Ascending aorta (tissue), 2 donors: ENCODE measurements at regions not wholly inside any gene's neighbourhood (a gene's known extent, or its start where the extent isn't known, plus 50 kb on each side); places are given as distances from the start of the nearest gene placed in this dataset.
A peak's percentile ranks its signal among the peaks of the same experiment; 100 is the strongest.
"Not testable (repeated sequence)": the region's sequence is repeated elsewhere in the genome, so short reads cannot be mapped to it uniquely, and the experiment has no call there.

Source experiments
- DNase-seq, 2 donors: peaks; one replicate each; pipeline ENCODE4 v3.0.0-alpha.2; 2019; ENCODE audit warnings: low spot score in 2 of 2
- H3K27ac ChIP-seq, 2 donors: fragments of 200-600 bp; sonication (generic); one replicate each; pipeline ENCODE4 v1.5.1; 2016 to 2017; ENCODE audit warnings: mild to moderate bottlenecking in 1 of 2
- H3K27me3 ChIP-seq: fragments of 200-600 bp; sonication (generic); one replicate; pipeline ENCODE4 v1.5.1; 2017
- H3K36me3 ChIP-seq, 2 donors: fragments of 200-600 bp; sonication (generic); one replicate each; pipeline ENCODE4 v1.5.1; 2016
- H3K4me1 ChIP-seq, 2 donors: fragments of 200-600 bp; sonication (generic); one replicate each; pipeline ENCODE4 v1.5.1; 2016 to 2017; ENCODE audit warnings: mild to moderate bottlenecking in 1 of 2
- H3K4me3 ChIP-seq, 2 donors: fragments of 200-600 bp; sonication (generic); one replicate each; pipeline ENCODE4 v1.5.1; 2016 to 2017; ENCODE audit warnings: mild to moderate bottlenecking in 1 of 2
- H3K9me3 ChIP-seq, 2 donors: fragments of 200-600 bp; sonication (generic); one replicate each; pipeline ENCODE4 v1.5.1; 2016
- CTCF ChIP-seq, 3 experiments: fragments of 200-600 bp in 2 of 3; fragments of 450-650 bp in 1 of 3; sonication (generic) in 2 of 3; IDR thresholded peaks; one replicate each; pipeline ENCODE4 v1.5.1; 2016 to 2019; ENCODE audit warnings: antibody characterized with exemption in 3 of 3, mild to moderate bottlenecking in 1 of 3, moderate library complexity in 1 of 3
- intact Hi-C: fragments of 100-400 bp; cut with DNase I; formaldehyde crosslinking; loops from one replicate; pipeline ENCODE4 v1.15.1; 2023

GRCh38 chr6:113015249-113015648 lies 668.1 kb downstream of the RFPL4B start:
- Histone ChIP-seq H3K27me3 (no peaks in the 10 kb centered on the region), H3K4me1 (peaks cover 0 to 13% of the 10 kb centered on the region in 2 donors), H3K4me3 (no peak overlapping the region), H3K9me3 (no peaks in the 10 kb centered on the region), H3K36me3 (no peaks in the 10 kb centered on the region), H3K27ac (peak overlapping the region in 1 of 2 donors; percentile 40)
- no peak for TF ChIP-seq CTCF (IDR thresholded peaks at IDR 0.05)
- no peak for DNase-seq
- intact Hi-C loops: no loop called here

- intact Hi-C loops: no loop called here
- Histone ChIP-seq H3K27ac (no peak overlapping the region), H3K4me3 (no peak overlapping the region), H3K9me3 (no peaks in the 10 kb centered on the region), H3K4me1 (peaks cover 0 to 9% of the 10 kb centered on the region in 2 donors), H3K27me3 (no peaks in the 10 kb centered on the region), H3K36me3 (no peaks in the 10 kb centered on the region)
- TF ChIP-seq CTCF (IDR thresholded peaks at IDR 0.05): no peak
- DNase-seq: no peak
These were observed 670.2 kb downstream of the RFPL4B start for GRCh38 chr6:113017353-113017752.

GRCh38 chr6:113018351-113019151 lies 671.4 kb downstream of the RFPL4B start:
- intact Hi-C loops: loop anchor here (2.0 kb wide), 1 partner anchor 840 kb away; no protein-coding TSS in a partner anchor
- Histone ChIP-seq H3K27me3 (no peaks in the 10 kb centered on the region), H3K4me1 (peaks cover 0 to 9% of the 10 kb centered on the region in 2 donors), H3K4me3 (no peak overlapping the region), H3K36me3 (no peaks in the 10 kb centered on the region), H3K9me3 (no peaks in the 10 kb centered on the region), H3K27ac (peak overlapping the region; percentile 49 to 81)
- no peak for TF ChIP-seq CTCF (IDR thresholded peaks at IDR 0.05)
- peak in 1 of 2 donors; percentile 67 for DNase-seq

- H3K4me3 ChIP-seq: no peak overlapping the region
- H3K4me1 ChIP-seq: peaks cover 0 to 9% of the 10 kb centered on the region in 2 donors
- H3K27me3 ChIP-seq: no peaks in the 10 kb centered on the region
- no peaks in the 10 kb centered on the region for H3K9me3 ChIP-seq
- H3K27ac ChIP-seq: peak overlapping the region; percentile 49 to 81
- no peaks in the 10 kb centered on the region for H3K36me3 ChIP-seq
- no peak for DNase-seq
- TF ChIP-seq CTCF (IDR thresholded peaks at IDR 0.05): no peak
- intact Hi-C loops: loop anchor here (2.0 kb wide), 1 partner anchor 840 kb away; no protein-coding TSS in a partner anchor
These were observed 672.0 kb downstream of the RFPL4B start for GRCh38 chr6:113019176-113019575.

GRCh38 chr6:113027780-113028179 lies 680.6 kb downstream of the RFPL4B start:
- DNase-seq: no peak
- TF ChIP-seq CTCF (IDR thresholded peaks at IDR 0.05): no peak
- H3K27me3 ChIP-seq: no peaks in the 10 kb centered on the region
- no peak overlapping the region for H3K4me3 ChIP-seq
- intact Hi-C loops: no loop called here
- no peaks in the 10 kb centered on the region for H3K9me3 ChIP-seq
- H3K36me3 ChIP-seq: no peaks in the 10 kb centered on the region
- no peak overlapping the region for H3K27ac ChIP-seq
- no peaks in the 10 kb centered on the region for H3K4me1 ChIP-seq

- H3K4me3 ChIP-seq, H3K27ac ChIP-seq, H3K9me3 ChIP-seq, DNase-seq, intact Hi-C loops, H3K27me3 ChIP-seq, H3K4me1 ChIP-seq, H3K36me3 ChIP-seq: not testable (repeated sequence)
These were observed 682.0 kb downstream of the RFPL4B start for GRCh38 chr6:113029161-113029560.
